OCI-LY3 (cell line): ENCODE measurements at regions not wholly inside any gene's neighbourhood (a gene's known extent, or its start where the extent isn't known, plus 50 kb on each side); places are given as distances from the start of the nearest gene placed in this dataset.

Experiments
- CTCF ChIP-seq: fragments of 200-600, 300-600 bp; sonication (generic); IDR thresholded peaks from 2 replicates; pipeline ENCODE4 v1.5.1; 2014; ENCODE audit warnings: antibody characterized with exemption, low read length, low read depth
- EZH2phosphoT487 ChIP-seq: fragments of 200-600 bp; shearing (Covaris generic); IDR thresholded peaks from 2 replicates; pipeline ENCODE4 v1.6.1; 2018; ENCODE audit warnings: antibody characterized with exemption, mixed run types, low read depth

- TF ChIP-seq CTCF = no peak
- TF ChIP-seq EZH2phosphoT487 = no peak
These were observed 245.3 kb downstream of the RPLP1 start for GRCh38 chr15:69697916-69698315.
